CD8-positive, alpha-beta memory T cell (primary cell): ENCODE measurements at regions not wholly inside any gene's neighbourhood (a gene's known extent, or its start where the extent isn't known, plus 50 kb on each side); places are given as distances from the start of the nearest gene placed in this dataset.

Experiments
- CTCF ChIA-PET: fragments of 350-600 bp; sonication (Branson Sonifier 250); formaldehyde crosslinking; loops from one replicate; lab custom pipeline; 2021; ENCODE audit warnings: antibody characterized with exemption; lab: Charles Lee
- POLR2A ChIA-PET: fragments of 350-600 bp; sonication (Branson Sonifier 250); formaldehyde crosslinking; loops from one replicate; lab custom pipeline; 2021; ENCODE audit warnings: antibody characterized with exemption; lab: Charles Lee
- DNase-seq, 5 donors: peaks; one replicate each; pipeline versions ENCODE4 v3.0.0 to v3.0.0-alpha.2; 2020 to 2022; ENCODE audit warnings: mixed read lengths in 1 of 5
- H3K27ac ChIP-seq: one replicate; pipeline ENCODE4 v1.7.0; 2013; ENCODE audit warnings: low read depth, mild to moderate bottlenecking, low read length, moderate library complexity
- H3K27me3 ChIP-seq: 2 replicates; pipeline ENCODE4 v1.7.0; 2013; ENCODE audit warnings: low read length, mild to moderate bottlenecking; ENCODE audit not compliant: insufficient read depth, poor library complexity, severe bottlenecking
- H3K36me3 ChIP-seq: 2 replicates; pipeline ENCODE4 v1.7.0; 2013; ENCODE audit warnings: mild to moderate bottlenecking, low read length, moderate library complexity; ENCODE audit not compliant: insufficient read depth
- H3K4me1 ChIP-seq: 2 replicates; pipeline ENCODE4 v1.7.0; 2013; ENCODE audit warnings: mild to moderate bottlenecking, low read length, moderate library complexity; ENCODE audit not compliant: insufficient read depth
- H3K4me3 ChIP-seq: 2 replicates; pipeline ENCODE4 v1.7.0; 2013; ENCODE audit warnings: mild to moderate bottlenecking, low read length
- H3K9me3 ChIP-seq: 2 replicates; pipeline ENCODE4 v1.7.0; 2013; ENCODE audit warnings: mild to moderate bottlenecking, low read length
- H3K27ac Mint-ChIP-seq, 8 donors: one replicate each; pipeline ENCODE4 v1.8.0; 2020 to 2021; ENCODE audit warnings: mixed read lengths in 8 of 8, mild to moderate bottlenecking in 6 of 8, inconsistent platforms in 3 of 8, moderate library complexity in 3 of 8
- H3K27me3 Mint-ChIP-seq, 2 donors: one replicate each; pipeline ENCODE4 v1.8.0; 2020 to 2021; ENCODE audit warnings: mixed read lengths in 2 of 2, mild to moderate bottlenecking in 1 of 2, moderate library complexity in 1 of 2
- H3K36me3 Mint-ChIP-seq, 3 donors: one replicate each; pipeline ENCODE4 v1.8.0; 2020 to 2021; ENCODE audit warnings: mixed read lengths in 3 of 3, inconsistent platforms in 1 of 3, mild to moderate bottlenecking in 1 of 3
- H3K4me1 Mint-ChIP-seq, 3 donors: one replicate each; pipeline ENCODE4 v1.8.0; 2020 to 2021; ENCODE audit warnings: mixed read lengths in 3 of 3, inconsistent platforms in 1 of 3, mild to moderate bottlenecking in 1 of 3
- H3K4me3 Mint-ChIP-seq, 7 donors: one replicate each; pipeline ENCODE4 v1.8.0; 2020 to 2021; ENCODE audit warnings: mixed read lengths in 7 of 7, mild to moderate bottlenecking in 6 of 7, moderate library complexity in 4 of 7, inconsistent platforms in 2 of 7
- H3K9me3 Mint-ChIP-seq, 5 donors: one replicate each; pipeline ENCODE4 v1.8.0; 2020 to 2022; ENCODE audit warnings: mixed read lengths in 5 of 5, mild to moderate bottlenecking in 3 of 5, moderate library complexity in 2 of 5, inconsistent platforms in 1 of 5

DNA sequence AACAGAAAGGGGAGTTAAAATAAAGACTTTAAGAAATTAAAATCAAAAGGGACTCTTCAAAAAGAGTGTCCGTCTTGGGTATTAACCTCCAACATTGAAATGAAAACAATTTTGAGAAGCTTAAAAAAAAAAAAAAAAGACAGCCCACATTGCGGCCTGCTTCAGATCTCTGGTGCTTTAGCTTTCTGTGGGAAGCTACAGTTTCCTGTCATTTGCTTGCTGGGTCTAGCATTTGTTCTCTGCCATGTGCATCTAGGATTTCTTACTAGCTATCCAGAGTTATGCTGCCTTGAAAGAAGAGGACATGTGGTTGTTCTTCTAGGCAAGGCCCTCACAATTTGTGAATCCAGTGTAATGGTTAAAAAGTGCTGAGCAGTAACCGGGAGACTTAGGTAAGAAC, 375.3 kb downstream of the SLC4A3 start:
- Mint-ChIP-seq H3K36me3 (no peaks in the 10 kb centered on the region), H3K9me3 (peaks cover 0 to 4% (median 0%) of the 10 kb centered on the region in 5 donors), H3K27ac (no peak overlapping the region), H3K27me3 (peaks cover 0 to 2% of the 10 kb centered on the region in 2 donors), H3K4me3 (no peak overlapping the region), H3K4me1 (no peaks in the 10 kb centered on the region)
- H3K4me1 ChIP-seq: no peaks in the 10 kb centered on the region
- no peaks in the 10 kb centered on the region for H3K36me3 ChIP-seq
- ChIA-PET CTCF (no interaction called here), POLR2A (no interaction called here)
- no peaks in the 10 kb centered on the region for H3K27me3 ChIP-seq
- DNase-seq: no peak
- H3K4me3 ChIP-seq: no peak overlapping the region
- H3K9me3 ChIP-seq: no peaks in the 10 kb centered on the region
- no peak overlapping the region for H3K27ac ChIP-seq

DNA sequence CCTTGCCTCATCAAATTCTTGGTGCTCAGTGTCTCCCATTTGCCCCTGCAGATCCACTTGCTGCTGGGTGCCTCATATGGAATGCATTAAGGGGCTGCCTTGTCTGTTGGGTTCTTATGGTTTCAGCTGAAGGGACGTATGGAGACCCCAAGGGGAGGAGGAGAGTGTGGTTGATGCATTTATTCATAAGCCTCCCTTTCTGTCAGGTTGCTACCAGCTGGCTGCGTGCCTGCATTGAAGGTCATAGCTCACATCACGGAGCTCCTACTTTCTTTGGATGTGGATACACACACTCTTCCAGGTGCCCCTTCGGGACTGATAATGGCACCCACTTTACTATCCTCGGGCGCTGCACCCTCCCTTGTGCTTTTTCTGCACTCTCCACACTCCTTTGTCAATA, 377.9 kb downstream of the SLC4A3 start:
- H3K4me1 Mint-ChIP-seq: no peaks in the 10 kb centered on the region
- peaks cover 0 to 3% of the 10 kb centered on the region in 2 donors for H3K27me3 Mint-ChIP-seq
- no peak overlapping the region for H3K27ac Mint-ChIP-seq
- no peak overlapping the region for H3K4me3 ChIP-seq
- no peaks in the 10 kb centered on the region for H3K36me3 Mint-ChIP-seq
- CTCF ChIA-PET: no interaction called here
- H3K27me3 ChIP-seq: no peaks in the 10 kb centered on the region
- no peak overlapping the region for H3K4me3 Mint-ChIP-seq
- no peaks in the 10 kb centered on the region for H3K4me1 ChIP-seq
- POLR2A ChIA-PET: no interaction called here
- H3K36me3 ChIP-seq: no peaks in the 10 kb centered on the region
- H3K27ac ChIP-seq: no peak overlapping the region
- no peaks in the 10 kb centered on the region for H3K9me3 ChIP-seq
- H3K9me3 Mint-ChIP-seq: no peaks in the 10 kb centered on the region
- no peak for DNase-seq

DNA sequence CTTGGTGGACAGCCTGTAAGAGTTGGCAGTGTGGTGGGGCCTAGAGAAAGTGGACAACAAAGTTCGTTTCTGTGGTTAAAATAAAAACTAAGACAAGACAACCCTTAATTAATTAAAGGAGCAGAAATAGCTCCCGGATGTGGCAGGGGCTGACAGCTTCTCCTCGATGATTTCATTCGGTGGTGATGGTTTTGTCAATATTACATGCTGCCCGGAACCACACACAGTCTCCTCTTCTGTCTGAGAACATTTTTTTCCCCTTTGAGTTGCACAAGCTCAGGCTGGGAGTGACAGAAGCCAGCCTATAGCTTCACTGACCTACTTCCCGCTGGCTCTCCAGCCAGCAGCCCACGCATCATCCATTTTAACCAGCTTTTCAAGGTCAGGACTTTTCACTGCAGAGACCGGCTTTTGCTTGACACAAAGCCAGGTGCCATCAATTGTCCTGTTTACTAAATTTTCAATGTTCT, 378.8 kb downstream of the SLC4A3 start:
- no peak for DNase-seq
- no peaks in the 10 kb centered on the region for H3K36me3 ChIP-seq
- H3K36me3 Mint-ChIP-seq: no peaks in the 10 kb centered on the region
- H3K27ac ChIP-seq: no peak overlapping the region
- H3K4me1 Mint-ChIP-seq: no peaks in the 10 kb centered on the region
- H3K9me3 ChIP-seq: no peaks in the 10 kb centered on the region
- no peaks in the 10 kb centered on the region for H3K27me3 ChIP-seq
- H3K27me3 Mint-ChIP-seq: peaks cover 0 to 3% of the 10 kb centered on the region in 2 donors
- no peak overlapping the region for H3K27ac Mint-ChIP-seq
- POLR2A ChIA-PET: no interaction called here
- H3K4me3 ChIP-seq: no peak overlapping the region
- no peak overlapping the region for H3K4me3 Mint-ChIP-seq
- no peaks in the 10 kb centered on the region for H3K9me3 Mint-ChIP-seq
- CTCF ChIA-PET: no interaction called here
- no peaks in the 10 kb centered on the region for H3K4me1 ChIP-seq

DNA sequence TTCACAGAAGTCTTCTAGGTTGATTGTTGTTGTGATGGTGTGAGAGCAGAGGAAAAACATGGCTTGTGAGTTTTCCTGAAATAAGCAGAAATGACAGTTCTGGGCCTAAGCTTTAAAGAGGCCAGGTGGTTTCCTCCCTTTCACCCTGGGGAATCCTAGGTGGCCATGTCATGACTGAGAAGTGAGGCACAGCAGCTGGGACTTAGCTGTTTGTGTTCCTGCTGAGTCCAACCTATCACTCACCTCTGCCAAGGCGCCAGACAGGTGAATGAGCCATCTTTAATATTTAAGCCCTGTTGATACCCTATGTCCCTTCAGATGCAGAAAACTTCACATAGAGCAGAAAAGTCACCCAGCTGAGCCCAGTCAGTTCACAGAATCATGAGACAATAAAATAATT, 384.4 kb downstream of the SLC4A3 start:
- Mint-ChIP-seq H3K27me3 (peaks cover 0 to 5% of the 10 kb centered on the region in 2 donors), H3K4me1 (no peaks in the 10 kb centered on the region)

DNA sequence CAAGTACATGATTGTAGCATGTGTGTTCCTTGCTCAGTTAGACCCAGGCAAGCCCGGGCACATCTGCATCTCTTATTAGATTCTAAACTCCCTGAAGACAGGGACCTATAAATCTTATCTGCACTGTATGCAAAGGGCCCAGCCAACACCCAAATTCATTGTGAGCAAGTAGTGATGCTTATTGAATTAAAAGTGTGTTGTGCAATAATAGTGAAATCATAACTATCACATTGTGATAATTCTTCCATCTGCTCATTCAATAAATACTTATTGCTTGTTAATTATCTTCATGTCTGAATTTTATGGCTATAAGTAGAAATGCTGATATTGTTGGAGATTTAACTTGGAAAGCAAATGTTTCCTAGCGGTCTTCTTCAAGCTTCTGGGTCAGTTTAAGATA, 387.5 kb downstream of the SLC4A3 start:
- ChIA-PET CTCF (no interaction called here), POLR2A (no interaction called here)
- no peak overlapping the region for H3K4me3 Mint-ChIP-seq
- no peaks in the 10 kb centered on the region for H3K36me3 Mint-ChIP-seq
- H3K27me3 ChIP-seq: no peaks in the 10 kb centered on the region
- H3K4me1 Mint-ChIP-seq: no peaks in the 10 kb centered on the region
- no peaks in the 10 kb centered on the region for H3K9me3 ChIP-seq
- H3K27ac ChIP-seq: no peak overlapping the region
- no peak overlapping the region for H3K4me3 ChIP-seq
- H3K4me1 ChIP-seq: no peaks in the 10 kb centered on the region
- H3K9me3 Mint-ChIP-seq: peaks cover 0 to 4% (median 1%) of the 10 kb centered on the region in 5 donors
- no peaks in the 10 kb centered on the region for H3K36me3 ChIP-seq
- no peak overlapping the region for H3K27ac Mint-ChIP-seq
- H3K27me3 Mint-ChIP-seq: peaks cover 0 to 4% of the 10 kb centered on the region in 2 donors
- no peak for DNase-seq

More for the DNA sequence above, 384.4 kb downstream of the SLC4A3 start:
- DNase-seq: no peak
- no peaks in the 10 kb centered on the region for H3K36me3 ChIP-seq
- H3K4me3 ChIP-seq: no peak overlapping the region
- H3K27ac ChIP-seq: no peak overlapping the region
- Mint-ChIP-seq H3K36me3 (no peaks in the 10 kb centered on the region), H3K27ac (no peak overlapping the region), H3K4me3 (no peak overlapping the region), H3K9me3 (peaks cover 0 to 2% (median 0%) of the 10 kb centered on the region in 5 donors)
- no peaks in the 10 kb centered on the region for H3K9me3 ChIP-seq
- H3K4me1 ChIP-seq: no peaks in the 10 kb centered on the region
- CTCF ChIA-PET: no interaction called here
- POLR2A ChIA-PET: no interaction called here
- no peaks in the 10 kb centered on the region for H3K27me3 ChIP-seq

DNA sequence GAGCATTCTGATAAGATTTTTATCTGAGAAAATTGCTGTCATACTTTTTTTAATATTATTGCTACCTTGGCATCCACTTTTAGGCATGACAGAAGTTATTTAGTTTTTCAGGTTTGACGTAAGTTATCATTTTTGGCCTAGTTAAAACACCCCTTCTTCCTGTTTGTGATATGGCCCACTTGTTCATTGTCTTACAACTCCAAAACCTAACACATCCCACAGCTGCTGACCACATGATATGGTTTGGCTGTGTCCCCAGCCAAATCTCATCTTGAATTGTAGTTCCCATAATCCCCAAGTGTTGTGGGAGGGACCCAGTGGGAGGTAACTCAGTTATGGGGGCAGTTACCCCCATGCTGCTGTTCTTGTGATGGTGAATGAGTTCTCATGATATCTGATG, 388.1 kb downstream of the SLC4A3 start:
- H3K27me3 Mint-ChIP-seq: peaks cover 0 to 4% of the 10 kb centered on the region in 2 donors
- Histone ChIP-seq H3K4me1 (no peaks in the 10 kb centered on the region), H3K4me3 (no peak overlapping the region), H3K36me3 (no peaks in the 10 kb centered on the region), H3K27me3 (no peaks in the 10 kb centered on the region), H3K9me3 (no peaks in the 10 kb centered on the region), H3K27ac (no peak overlapping the region)
- H3K9me3 Mint-ChIP-seq: peaks cover 0 to 4% (median 1%) of the 10 kb centered on the region in 5 donors
- no peak for DNase-seq
- H3K27ac Mint-ChIP-seq: no peak overlapping the region
- H3K36me3 Mint-ChIP-seq: no peaks in the 10 kb centered on the region
- no peak overlapping the region for H3K4me3 Mint-ChIP-seq
- ChIA-PET POLR2A (no interaction called here), CTCF (no interaction called here)
- no peaks in the 10 kb centered on the region for H3K4me1 Mint-ChIP-seq

DNA sequence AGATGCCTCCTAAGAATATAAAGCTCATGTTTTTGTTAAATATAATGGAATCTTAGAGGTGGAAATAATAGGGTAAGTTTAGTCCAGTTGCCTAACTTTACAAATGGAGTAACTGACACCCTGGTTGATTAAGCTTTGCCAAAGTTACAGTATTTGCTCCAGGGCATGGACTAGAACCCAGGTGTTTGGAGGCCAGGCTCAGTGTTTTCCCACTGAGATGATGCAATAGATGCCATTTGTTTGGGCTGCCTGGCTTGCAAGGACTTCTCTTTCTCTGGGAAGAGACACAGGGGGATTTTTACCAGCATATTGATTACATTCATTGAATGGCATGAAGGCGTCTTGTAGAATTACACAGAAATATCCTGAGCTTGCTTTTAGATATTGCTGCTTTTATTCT, 397.8 kb downstream of the SLC4A3 start:
- no peak overlapping the region for H3K27ac Mint-ChIP-seq
- Histone ChIP-seq H3K4me1 (no peaks in the 10 kb centered on the region), H3K36me3 (no peaks in the 10 kb centered on the region), H3K27ac (no peak overlapping the region), H3K27me3 (no peaks in the 10 kb centered on the region), H3K9me3 (no peaks in the 10 kb centered on the region), H3K4me3 (no peak overlapping the region)
- peaks cover 0 to 5% (median 0%) of the 10 kb centered on the region in 5 donors for H3K9me3 Mint-ChIP-seq
- H3K36me3 Mint-ChIP-seq: no peaks in the 10 kb centered on the region
- DNase-seq: no peak
- H3K4me3 Mint-ChIP-seq: no peak overlapping the region
- POLR2A ChIA-PET: no interaction called here
- H3K27me3 Mint-ChIP-seq: peaks cover 0 to under 1% of the 10 kb centered on the region in 2 donors
- CTCF ChIA-PET: no interaction called here
- H3K4me1 Mint-ChIP-seq: no peaks in the 10 kb centered on the region

DNA sequence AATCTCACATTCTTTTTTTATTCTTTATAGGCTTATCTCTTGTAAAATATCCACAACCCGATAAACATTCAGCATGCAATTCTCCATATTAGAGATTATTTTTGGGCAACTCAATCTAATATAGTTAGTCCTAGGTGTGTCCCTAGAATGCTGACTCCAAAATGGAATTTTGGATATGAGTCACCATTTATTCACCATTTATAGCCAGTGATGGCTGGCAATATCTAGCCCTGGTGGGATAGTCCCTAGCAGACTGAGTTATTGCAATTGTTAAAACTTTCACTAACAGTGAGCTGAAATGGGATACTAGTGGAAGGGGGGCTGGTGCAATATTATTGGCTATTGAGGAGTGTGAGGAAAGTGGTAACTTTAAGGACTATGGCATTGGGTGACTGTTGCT, 401.6 kb downstream of the SLC4A3 start:
- H3K9me3 ChIP-seq: no peaks in the 10 kb centered on the region
- Mint-ChIP-seq H3K4me1 (no peaks in the 10 kb centered on the region), H3K9me3 (peaks cover 0 to 5% (median 0%) of the 10 kb centered on the region in 5 donors), H3K27ac (no peak overlapping the region), H3K27me3 (peaks cover 0 to 4% of the 10 kb centered on the region in 2 donors), H3K36me3 (no peaks in the 10 kb centered on the region), H3K4me3 (no peak overlapping the region)
- ChIA-PET POLR2A (no interaction called here), CTCF (no interaction called here)
- H3K27ac ChIP-seq: no peak overlapping the region
- DNase-seq: no peak
- no peaks in the 10 kb centered on the region for H3K27me3 ChIP-seq
- no peaks in the 10 kb centered on the region for H3K4me1 ChIP-seq
- H3K36me3 ChIP-seq: no peaks in the 10 kb centered on the region
- no peak overlapping the region for H3K4me3 ChIP-seq

DNA sequence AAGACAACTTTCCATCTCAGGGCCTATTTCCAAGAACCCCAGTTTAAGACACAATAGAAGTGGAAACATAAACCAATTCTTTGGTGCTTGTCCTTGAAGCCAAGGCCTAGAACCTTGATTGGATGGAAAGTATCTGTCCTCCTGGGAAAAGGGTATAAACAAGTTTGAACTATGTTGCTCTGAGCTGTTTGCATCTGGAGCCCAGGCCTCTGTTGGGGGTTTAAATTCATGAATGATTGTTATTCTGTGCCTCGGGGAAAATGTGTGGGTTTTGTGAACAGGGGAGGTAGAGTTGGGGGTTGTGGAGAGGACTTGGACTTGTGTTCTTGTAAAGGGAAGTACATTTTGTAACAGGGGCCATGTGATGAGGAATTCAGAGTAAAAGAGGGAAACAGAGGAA, 406.1 kb downstream of the SLC4A3 start:
- POLR2A ChIA-PET: no interaction called here

More for the DNA sequence above, 406.1 kb downstream of the SLC4A3 start:
- H3K9me3 Mint-ChIP-seq: no peaks in the 10 kb centered on the region
- CTCF ChIA-PET: no interaction called here
- Histone ChIP-seq H3K9me3 (no peaks in the 10 kb centered on the region), H3K36me3 (no peaks in the 10 kb centered on the region), H3K4me1 (no peaks in the 10 kb centered on the region), H3K27ac (no peak overlapping the region), H3K4me3 (no peak overlapping the region), H3K27me3 (no peaks in the 10 kb centered on the region)
- H3K27ac Mint-ChIP-seq: no peak overlapping the region
- peaks cover 0 to 4% of the 10 kb centered on the region in 2 donors for H3K27me3 Mint-ChIP-seq
- no peaks in the 10 kb centered on the region for H3K36me3 Mint-ChIP-seq
- no peak overlapping the region for H3K4me3 Mint-ChIP-seq
- no peaks in the 10 kb centered on the region for H3K4me1 Mint-ChIP-seq
- DNase-seq: no peak
